ENCODE measurements at regions not wholly inside any gene's neighbourhood (a gene's known extent, or its start where the extent isn't known, plus 50 kb on each side); places are given as distances from the start of the nearest gene placed in this dataset.

DNA sequence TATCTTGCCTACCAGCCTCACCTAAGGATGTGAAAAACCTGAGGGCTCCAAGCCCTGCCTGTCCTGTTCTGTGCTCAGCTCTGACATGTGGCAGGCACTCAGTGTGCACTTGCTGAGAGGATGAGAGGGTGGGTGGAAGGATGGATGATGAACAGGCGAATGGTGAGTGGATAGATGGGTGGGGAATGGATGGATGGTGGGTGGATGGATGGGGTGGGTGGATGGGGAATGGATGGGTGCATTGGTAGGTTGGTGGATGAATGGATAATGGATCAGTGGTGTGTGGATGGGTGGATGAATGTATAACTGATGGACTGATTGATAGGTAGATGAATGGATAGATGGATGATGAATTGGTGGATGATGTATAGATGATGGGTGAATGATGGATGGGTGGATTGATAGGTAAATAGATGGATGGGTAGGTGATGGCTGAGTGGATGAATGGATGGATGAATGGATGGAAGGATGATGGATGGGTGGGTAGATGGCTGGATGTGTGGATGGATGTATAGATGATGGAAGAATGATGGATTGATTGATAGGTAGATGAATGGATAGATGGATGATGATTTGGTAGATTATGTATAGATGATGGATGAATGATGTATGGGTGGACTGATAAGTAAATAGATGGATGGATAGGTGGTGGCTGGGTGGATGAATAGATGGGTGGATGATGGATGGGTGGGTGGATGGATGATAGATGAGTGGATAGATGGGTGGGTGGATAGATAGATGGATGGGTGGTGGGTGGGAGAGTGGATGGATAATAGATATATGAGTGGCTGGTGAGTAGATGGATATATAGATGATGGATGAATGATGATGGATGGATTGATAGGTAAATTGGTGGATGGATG lies 69.3 kb upstream of the NKX1-1 start:
- H3K27ac ChIP-seq: no peak overlapping the region
- TF ChIP-seq ZFX (IDR thresholded peaks at IDR 0.05): no peak
- TF ChIP-seq, protein P1, sequence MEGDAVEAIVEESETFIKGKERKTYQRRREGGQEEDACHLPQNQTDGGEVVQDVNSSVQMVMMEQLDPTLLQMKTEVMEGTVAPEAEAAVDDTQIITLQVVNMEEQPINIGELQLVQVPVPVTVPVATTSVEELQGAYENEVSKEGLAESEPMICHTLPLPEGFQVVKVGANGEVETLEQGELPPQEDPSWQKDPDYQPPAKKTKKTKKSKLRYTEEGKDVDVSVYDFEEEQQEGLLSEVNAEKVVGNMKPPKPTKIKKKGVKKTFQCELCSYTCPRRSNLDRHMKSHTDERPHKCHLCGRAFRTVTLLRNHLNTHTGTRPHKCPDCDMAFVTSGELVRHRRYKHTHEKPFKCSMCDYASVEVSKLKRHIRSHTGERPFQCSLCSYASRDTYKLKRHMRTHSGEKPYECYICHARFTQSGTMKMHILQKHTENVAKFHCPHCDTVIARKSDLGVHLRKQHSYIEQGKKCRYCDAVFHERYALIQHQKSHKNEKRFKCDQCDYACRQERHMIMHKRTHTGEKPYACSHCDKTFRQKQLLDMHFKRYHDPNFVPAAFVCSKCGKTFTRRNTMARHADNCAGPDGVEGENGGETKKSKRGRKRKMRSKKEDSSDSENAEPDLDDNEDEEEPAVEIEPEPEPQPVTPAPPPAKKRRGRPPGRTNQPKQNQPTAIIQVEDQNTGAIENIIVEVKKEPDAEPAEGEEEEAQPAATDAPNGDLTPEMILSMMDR (conservative IDR thresholded peaks at IDR 0.05): no peak

GRCh38 chr4:1474126-1475090 lies 68.2 kb upstream of the NKX1-1 start:
- TF ChIP-seq, protein P1 (conservative IDR thresholded peaks at IDR 0.05): no peak
- no peak for TF ChIP-seq ZFX (IDR thresholded peaks at IDR 0.05)
- no peak overlapping the region for H3K27ac ChIP-seq

DNA sequence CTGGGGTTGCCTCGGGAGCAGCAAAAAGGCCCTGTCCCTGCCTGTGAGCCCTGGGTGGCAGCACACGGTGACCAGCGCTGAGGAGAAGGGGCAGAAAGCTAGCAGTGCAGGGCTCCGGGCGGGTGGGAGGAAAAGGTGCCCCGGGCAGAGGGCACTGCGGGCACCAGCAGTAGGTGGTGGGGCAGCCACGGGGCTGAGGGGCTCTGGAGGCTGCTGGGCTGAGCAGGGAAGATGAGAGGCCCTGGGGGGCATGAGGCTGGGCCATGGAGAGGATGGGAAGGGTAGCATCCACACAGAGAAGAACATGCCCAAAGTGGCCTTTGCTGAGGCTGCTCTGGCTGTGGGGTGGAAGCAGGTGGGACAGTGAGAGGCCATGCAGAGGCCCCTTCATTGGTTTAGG lies 67.5 kb upstream of the NKX1-1 start:
- TF ChIP-seq, protein P1 (conservative IDR thresholded peaks at IDR 0.05): no peak
- no peak for TF ChIP-seq ZFX (IDR thresholded peaks at IDR 0.05)
- H3K27ac ChIP-seq: no peak overlapping the region

DNA sequence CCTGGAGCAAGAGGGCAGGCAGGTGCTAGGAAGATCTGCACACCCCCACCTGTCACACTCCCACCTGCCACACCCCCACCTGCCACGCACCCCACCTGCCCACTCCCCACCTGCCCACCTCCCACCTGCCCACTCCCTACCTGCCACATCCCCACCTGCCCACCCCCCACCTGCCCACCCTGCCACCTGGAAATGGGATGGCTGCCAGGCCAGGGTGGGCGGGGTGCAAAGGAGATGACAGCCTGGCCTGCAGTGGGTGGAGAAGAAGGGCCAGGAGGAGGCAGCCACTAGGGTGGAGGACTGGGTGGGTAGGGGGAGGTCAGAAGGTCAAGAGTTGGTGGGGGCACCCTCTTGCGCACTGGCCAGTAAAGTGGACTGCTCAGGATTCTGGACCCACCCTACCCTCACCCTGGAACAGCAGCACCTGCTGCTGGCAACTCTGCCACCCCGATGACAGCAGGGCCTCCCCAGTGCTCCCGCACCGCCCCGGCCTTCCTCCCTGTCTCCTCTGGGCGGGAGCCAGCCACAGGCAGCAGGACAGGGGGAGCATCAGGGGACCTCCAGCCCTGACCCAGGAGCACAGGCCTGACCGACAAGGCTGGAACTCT lies 66.8 kb upstream of the NKX1-1 start:
- H3K27ac ChIP-seq: no peak overlapping the region
- no peak for TF ChIP-seq ZFX (IDR thresholded peaks at IDR 0.05)
- TF ChIP-seq, protein P1 (conservative IDR thresholded peaks at IDR 0.05): no peak

- H3K27ac ChIP-seq: no peak overlapping the region
- TF ChIP-seq, protein P1 (conservative IDR thresholded peaks at IDR 0.05): no peak
- TF ChIP-seq ZFX (IDR thresholded peaks at IDR 0.05): no peak
These were observed 66.0 kb upstream of the NKX1-1 start for GRCh38 chr4:1472148-1472797.

- TF ChIP-seq, protein P1 (conservative IDR thresholded peaks at IDR 0.05): no peak
- TF ChIP-seq ZFX (IDR thresholded peaks at IDR 0.05): no peak
These were observed 65.4 kb upstream of the NKX1-1 start for GRCh38 chr4:1471443-1472147.

More at GRCh38 chr4:1471443-1472147, 65.4 kb upstream of the NKX1-1 start:
- no peak overlapping the region for H3K27ac ChIP-seq

All from C4-2B (cell line).